OCI-M1 (cell line): ENCODE measurements at regions not wholly inside any gene's neighbourhood (a gene's known extent, or its start where the extent isn't known, plus 50 kb on each side); places are given as distances from the start of the nearest gene placed in this dataset.

Experiments used
- DNase-seq: peaks from one replicate; lab custom pipeline; 2025; lab: John Stamatoyannopoulos, UW

DNA sequence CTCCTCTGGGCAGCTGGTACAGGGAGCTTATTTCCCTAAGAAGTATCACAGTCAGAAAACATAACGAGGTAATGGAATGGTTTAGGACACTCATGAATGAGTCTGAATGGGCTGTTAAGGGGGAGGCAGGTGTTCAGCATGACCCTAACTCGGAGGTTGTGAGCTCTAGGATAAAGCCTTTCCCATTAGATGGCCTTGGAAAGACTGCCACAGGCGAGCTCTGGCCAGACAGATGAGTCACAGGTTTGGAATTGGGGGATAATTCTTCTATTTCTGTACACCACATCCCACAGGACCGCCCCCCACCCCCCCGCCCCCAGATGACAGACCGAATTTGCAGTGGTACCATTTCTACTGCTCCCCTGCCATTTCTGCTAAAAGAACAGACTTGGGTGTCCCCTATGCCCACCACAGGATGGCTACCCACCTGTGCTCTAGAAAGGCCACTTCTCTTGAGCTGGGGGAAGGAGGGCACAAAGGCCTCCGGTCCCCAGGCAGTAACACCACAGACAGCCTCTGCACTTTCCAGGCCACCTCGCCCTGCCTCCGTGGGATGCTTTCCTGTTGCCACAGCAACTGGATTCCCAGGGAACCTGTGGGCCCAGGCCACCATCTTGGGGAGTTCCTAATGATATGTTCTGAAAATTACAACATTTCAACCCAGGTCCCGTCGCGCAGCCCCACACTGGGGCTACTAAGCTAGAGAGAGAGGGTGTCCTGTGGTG is 76.7 kb downstream of the TRIM29 start:
- no peak for DNase-seq

DNA sequence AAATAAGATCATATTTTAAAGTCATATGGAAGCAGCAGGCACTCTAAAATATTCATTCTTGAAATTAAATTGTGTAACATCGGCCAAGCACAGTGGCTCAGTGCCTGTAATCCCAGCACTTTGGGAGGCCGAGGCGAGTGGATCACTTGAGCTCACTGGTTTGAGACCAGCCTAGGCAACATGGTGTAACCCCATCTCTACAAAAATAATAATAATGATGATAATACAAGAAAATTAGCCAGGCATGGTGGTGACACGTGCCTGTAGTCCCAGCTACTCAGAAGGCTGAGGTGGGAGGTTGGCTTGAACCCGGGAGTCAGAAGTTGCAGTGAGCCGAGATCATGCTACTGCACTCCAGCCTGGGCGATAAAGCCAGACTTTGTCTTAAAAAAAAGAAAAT is 77.4 kb downstream of the TRIM29 start:
- DNase-seq: no peak

DNA sequence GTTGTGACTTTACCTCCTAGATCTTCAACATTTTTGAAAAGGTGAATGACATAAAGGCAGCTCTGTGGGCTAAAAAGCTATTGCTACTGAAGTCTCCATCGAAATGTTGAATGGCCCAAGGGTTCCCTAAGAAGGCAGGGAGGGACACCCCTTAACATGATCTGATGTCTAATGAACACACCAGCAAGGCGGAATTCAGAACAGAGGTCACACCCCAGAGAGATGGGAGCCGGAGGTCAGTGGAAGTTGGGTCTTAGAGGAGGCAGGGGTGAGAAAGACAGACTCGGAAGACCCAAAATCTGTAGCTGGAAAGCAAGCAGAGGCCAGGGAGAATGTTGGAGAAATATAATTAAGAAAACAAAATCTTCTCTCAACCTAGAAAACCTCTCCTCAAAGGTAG is 79.0 kb downstream of the TRIM29 start:
- no peak for DNase-seq

DNA sequence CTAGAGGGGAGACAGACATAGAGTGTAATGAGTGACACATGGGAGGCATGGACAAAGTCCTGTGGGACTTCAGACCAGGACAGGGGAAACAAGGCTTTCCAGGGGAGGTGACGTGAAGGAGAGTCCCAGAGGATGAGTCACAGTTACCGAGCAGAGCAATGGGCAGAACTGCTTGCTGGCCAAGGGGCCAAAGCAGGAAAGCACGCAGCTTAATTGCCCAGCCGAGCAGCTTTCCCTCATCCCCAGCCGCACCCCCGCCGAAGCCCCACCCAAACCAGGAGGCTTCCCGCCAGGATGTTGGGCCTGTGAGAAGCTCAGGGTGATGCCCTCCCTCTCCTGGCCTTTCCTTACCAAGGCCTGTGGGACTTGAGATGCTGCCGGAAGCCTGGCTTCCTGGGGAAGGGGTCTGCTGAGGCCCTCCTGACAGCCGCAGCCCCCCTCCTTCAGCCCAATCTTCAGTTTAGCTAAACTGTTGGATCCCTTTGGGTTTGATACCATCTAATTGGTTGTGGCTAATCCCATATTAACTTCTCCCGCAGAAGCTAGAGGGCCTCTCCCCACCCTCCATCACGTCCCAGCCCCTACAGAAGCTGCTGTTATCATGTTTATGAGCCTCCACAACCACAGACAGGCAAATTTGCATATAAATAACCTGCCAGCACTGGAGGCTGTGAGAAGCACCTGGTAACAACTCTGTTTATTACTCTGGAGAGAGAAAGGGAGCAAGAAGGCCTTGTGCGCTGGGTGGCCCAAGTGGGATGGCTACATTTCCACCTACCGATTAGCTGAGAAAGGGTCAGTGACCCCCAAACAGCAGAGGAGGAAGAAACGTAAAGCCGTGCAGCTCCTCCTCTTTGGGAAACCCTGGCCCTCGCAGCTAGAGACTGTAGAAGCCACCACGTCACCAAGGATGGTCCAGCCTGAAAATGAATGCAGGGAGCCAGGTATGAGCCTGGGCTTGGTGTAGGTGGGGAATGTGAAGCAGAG is 80.0 kb downstream of the TRIM29 start:
- no peak for DNase-seq

DNA sequence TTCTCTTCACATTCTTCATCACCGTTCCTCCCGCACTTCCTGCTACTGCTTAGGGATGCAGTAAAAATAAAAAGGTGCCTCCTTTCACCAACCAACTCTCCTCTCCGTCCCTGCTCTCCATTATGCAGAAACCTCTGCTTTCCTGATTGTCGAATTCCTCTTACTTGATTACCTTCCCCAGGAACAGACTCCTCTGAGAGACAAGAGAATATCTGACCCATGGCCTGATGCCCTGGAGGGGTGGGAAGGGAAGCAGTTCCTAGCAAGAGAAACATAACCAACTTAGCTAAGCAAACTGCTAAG is 80.9 kb downstream of the TRIM29 start:
- DNase-seq: no peak

DNA sequence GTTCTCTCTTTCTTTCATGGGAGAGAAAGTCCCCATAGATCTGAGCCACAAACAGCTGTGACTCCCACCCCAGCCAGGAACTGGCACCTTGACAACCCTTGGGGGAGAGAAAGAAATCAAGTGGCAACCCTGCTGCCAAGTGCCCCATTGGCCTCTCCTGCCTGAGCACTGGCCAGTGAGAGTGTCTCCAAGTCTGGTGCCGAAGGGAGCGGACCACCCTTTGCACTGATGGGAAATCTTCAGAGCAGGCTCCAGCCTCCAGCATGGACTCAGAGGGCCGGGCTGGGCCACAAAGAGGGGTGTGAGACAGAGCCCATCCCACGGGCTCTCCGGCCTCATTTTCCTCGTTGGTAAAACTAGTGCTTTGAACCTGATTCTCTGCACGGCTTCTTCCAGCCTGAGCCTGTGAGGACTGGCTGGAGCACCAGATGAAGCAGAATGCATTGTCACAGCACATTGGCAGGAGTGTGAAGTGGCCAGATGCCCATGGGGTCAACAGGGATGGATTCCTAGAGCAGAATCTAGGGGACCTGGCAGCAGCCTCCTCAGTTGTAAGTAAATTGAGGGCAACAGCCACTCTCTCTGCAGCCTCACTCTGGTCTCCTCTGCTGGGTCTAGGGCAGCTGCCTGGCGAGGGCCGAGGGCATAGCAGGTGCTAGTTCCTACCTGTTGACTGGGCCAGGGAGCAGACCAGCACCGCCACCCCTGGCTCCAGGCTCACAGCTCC is 81.4 kb downstream of the TRIM29 start:
- DNase-seq: no peak

DNA sequence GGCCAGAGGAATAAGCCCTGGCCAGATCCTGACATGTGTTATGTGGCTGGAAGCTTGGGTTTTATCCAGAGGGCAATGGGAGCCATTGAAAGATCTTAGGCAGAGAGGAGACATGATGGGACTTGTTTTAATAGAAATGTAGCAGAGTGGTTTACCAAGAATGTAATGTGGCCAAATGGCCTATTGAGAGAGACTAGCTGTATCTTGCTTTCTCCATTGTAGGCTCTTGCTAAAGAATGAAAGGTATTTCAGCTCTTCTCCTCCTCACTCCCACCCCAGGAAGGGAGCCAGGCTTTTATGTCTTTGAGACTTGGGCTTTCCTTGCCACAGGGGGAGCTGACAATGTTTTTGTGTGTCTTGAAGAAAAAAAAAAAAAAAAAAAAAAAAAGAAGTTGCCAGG is 82.3 kb downstream of the TRIM29 start:
- no peak for DNase-seq

DNA sequence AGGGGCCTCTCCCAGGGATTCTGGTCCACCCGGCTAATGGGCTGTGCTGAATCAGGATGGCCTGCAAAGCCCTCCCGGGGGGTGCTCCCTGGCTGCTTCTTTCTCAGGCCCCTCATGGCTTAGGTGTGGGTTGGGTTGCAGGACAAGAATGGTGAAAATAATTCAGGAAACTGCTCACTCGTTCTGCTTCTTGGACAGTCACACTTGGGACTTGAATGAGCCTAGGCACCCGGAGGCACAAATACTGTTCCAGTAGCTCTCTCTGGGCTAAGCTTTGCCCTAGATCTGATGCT is 83.2 kb downstream of the TRIM29 start:
- no peak for DNase-seq

DNA sequence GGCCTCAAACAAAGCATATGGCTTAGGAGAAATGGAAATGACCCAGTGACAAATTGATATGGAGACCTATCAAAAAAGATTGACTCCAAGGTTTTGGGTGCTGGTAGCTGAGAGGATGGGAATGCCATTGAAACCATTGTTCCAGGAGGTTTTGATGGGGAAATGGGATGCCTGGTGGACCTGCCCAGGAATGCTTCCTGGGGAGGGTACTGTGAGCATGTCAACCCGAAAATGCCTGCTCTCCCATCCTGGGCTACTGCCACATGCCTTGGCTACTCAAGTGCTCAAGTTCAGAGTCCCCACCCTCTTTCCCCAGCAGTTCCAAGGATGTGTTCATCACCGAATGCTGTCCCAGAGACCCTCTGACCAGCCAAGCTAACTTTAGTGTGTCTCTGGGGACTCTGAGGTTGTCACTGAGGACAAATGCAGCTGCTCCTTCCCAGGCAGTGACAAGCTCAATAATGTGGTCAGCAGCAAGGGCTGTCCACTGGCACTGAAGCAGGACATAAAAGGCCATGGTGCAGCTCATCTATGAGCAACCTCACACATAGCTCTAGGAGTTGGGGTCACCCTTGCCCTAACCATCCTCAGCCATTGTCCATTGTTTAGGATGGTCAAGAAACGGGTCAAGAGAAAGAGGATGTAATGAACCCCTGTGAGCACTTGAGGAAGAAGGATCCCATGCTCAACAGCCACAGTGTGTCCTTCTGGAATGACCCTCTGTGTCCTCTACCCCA is 83.7 kb downstream of the TRIM29 start:
- DNase-seq: no peak

DNA sequence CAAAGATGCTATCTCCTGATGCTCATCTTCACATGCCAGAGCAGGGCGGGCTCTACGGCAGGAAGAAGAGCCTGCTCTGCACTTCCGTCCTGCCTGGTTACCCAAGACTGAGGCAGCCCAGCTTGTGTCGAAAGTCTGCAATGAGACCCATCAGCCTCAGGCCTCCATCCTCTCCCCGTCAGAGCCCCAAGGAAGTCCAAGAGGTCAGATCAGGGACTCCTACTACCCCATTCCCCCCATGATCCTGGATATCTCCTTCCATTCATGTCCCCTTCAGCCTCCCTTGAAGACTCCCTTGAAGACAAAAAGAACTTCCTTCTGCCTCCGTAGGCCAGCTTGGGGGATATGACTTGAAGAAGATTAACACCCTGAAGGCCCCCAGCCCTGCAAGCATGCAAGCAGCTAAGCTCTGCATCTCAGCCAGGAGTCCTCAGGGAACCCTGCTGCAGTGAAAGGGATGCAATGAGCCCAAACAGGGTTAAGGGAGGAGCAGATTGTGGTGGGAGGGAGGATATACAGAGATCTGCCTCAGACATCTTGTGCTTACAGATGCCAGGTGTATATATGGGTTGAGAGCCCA is 85.6 kb downstream of the TRIM29 start:
- DNase-seq: no peak

DNA sequence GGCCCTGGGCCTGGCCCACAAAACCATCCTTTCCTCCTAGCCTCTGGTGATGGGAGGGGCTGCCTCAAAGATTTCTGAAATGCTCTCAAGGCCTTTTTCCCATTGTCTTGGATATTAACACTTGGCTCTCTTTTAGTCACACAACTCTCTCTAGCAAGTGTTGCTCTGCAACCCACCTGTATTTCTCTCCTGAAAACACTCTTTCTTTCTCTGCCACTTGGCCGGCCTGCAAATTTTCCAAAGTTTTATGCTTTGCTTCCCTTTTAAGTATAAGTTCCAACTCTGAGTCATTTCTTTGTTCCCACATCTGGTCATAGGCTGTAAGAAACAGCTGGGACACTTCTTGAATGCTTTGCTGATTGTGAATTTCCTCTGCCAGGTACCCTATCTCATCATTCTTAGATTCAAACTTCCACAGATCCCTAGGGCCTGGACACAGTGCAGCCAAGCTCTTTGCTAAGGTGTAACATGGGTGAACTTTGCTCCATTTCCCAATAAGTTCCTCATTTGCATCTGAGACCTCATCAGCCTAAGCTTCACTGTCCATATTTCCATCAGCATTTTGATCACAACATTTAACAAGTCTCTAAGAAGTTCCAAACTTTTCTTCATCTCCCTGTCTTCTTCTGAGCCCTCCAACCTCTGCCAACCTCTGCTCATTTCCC is 93.8 kb downstream of the TRIM29 start:
- DNase-seq: no peak

DNA sequence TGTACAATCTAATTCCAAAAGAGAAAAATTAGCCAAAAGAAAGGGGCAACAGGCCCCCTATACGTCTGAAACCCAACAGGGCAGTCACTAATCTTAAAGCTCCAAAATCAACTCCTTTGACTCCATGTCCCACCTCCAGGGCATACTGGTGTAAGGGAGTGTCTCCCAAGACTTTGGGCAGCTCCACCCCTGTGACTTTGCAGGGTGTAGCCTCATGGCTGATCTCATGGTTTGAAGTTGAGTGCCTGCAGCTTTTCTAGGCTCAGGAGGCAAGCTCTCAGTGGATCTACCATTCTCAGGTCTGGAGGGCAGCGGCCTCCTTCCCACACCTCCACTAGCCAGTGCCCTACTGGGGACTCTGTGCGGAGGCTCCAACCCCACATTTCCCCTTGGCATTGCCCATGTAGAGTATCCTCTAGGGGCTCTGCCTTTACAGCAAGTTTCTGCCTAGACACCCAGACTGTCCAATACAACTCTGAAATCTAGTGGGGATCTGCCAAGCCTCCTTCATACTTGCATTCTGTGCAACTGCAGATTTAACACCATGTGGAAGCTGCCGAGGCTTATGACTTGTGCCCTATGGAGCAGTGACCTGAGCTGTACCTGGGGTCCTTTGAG is 94.5 kb downstream of the TRIM29 start:
- DNase-seq: no peak

DNA sequence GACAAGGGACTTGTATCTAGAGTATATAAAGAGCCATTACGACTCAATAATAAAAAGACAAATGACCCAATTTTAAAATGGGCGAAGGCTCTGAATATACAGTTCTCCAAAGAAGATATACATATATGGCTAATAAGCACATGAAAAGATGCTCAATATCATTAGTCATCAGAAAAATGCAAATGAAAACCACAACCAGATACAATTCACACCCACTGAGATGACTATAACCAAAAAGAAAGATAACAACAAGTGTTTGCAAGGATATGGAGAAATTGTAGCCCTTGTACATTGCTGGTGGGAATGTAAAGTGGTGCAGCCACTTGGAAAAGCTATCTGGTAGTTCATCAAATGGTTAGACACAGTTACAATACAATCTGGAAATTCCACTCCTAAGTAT is 96.3 kb downstream of the TRIM29 start:
- no peak for DNase-seq

DNA sequence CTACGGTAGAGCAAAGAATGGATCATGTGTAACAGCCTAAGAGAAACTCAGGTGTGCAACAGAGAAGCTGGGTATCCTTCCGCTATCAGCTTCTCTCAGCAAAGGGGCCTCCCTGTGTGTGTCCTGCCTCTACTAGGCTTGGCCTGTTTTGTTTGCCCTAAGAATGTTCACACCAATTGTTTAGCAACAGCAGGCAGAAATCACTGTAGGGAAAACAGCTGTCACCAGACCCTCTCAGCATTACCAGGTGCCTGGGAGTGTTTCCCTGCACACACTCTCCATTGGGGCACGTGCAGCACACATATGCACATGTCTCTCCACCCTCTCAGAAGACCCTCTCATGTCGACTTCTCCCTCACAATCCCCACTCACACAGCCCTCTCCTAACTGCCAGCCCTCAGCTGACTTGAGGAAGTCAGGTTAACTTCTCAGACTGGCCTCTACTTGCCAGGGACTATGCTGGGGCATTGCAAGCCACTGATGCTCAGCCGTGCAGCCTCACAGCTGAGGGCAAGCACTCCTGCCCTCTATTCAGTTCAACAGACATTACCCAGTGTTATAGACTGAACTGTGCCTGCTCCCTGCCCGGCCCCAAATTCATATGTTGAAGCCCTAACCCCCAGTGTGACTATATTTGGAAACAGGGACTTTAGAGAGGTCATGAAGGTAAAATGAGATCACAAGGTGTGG is 97.6 kb downstream of the TRIM29 start:
- no peak for DNase-seq

DNA sequence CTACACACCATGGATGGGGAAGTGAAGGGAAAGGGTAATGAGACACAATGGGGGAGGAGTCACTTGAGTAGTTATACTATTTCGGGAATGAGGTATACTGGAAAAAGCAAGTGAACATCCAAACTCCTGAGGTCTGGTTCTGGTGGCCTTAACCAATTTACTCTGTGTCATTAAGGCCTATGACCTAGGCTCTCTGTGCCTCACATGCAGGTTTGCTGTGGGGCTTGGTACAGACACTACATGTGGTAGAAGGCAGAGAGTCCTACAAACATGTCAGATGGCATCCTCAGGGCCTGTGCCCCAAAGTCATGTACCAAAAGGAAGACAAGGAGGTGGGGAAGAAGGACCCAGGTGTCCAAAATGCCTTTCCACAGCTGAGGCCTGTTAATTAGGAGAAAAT is 98.9 kb downstream of the TRIM29 start:
- no peak for DNase-seq

DNA sequence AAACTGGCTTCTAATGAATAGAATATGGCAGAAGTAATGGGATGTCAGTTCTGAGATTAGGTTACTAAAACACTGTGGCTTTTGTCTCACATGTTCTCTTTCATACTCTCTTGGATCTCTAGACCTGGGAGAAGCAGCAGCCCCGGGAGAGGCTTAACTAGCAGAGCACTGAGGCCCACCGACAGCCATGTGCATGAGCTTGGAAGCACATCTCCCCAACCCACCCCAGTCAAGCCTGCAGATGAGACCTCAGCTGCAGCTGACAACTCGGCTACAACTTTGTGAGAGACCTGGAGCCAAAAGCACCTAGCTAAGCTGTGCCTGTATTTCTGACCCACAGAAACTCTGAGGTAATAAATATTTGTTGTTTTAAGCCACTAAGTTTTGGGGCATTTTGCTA is 100.8 kb downstream of the TRIM29 start:
- DNase-seq: no peak

DNA sequence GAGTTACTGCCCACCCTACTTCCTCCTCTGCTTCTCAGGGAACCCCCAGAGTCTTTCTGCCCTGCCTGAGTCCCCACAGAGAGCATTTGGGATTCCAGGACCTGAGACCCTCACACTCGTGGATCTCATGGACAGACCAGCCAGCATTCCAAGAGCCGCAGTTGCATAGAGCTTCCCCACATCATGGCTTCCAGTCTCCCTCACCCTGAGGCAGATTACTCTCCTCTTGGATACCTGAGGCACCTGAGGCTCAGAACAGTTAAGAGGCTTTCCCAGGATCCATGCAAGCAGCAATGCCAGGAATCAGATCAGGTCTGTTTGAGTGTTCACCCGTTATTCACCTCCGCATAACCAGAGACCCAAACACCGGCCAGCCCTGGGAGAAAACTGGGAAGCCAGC is 102.2 kb downstream of the TRIM29 start:
- DNase-seq: no peak

DNA sequence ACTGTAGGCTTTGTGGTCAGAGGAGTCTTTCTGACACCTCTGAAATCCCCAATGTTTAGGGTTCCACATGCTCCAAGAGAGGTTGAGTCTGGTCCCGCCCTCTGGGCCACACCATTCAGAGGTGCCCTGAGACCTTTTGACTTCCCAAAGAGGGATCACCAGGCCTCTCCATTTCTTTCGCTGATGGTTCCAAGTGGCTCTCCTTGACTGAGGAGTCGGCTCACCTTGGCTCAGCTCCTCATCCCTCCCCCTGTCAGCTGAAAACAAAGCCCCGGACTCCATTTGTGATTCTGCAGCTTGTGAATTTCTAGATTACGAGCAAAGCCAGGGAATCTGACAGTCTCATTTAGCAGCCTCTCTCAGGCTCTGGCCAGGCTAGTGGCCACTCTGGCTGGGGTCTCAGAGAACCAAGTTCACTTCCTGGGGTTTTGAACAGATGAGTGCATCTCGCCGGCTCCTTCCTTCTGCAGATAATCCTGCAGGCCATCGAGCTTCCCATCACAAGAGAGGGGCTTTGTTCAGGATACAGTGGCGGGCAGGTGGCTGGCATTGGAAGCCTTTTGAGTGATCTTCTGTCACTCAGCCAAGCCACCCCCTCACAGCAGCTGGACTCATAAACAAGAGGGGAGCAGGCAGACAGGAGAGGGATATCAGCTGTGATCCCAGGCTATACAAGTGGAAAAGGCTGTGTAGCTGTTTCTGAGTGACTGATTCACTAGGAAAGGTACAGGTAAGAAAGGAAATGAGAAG is 102.9 kb downstream of the TRIM29 start:
- no peak for DNase-seq

DNA sequence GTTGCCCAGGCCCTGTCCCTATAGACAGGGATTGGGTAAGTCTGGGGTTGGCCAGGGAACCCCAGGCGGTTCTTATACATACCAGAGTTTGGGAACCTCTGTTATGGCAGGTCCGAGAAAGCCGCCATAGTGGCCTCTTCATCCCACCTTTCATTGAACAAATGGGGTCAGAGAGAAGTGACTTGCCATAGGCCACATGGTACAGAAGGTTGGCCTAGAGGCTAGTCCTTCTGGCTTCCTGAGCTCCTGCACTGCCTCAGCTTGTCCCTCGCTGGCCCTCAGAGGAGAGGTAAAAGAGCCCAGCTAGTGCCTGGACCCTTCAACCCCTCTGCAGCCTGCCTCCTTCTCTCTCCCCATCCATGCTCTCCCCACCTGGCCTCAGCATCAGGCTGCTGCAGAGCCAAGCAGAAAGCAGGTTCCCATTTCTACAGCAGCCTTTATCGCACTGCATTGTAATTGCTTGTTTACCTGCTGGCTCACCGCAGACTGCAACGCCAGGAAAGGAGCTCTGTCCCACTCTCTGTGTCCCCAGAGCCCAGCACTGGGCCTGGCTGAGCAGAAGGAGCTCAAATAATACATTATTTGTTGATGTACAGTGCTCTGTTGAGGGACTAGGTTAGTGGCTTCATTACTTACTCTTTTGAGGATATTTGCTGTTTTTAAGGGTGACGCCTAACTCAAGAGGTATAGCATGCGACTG is 103.6 kb downstream of the TRIM29 start:
- no peak for DNase-seq
